GM12878 (cell line): ENCODE measurements at regions not wholly inside any gene's neighbourhood (a gene's known extent, or its start where the extent isn't known, plus 50 kb on each side); places are given as distances from the start of the nearest gene placed in this dataset.

Experiments
- BACH1 ChIP-seq: fragments of 450-650 bp; IDR thresholded peaks from 2 replicates; pipeline ENCODE4 v1.6.1; 2017; ENCODE audit warnings: mild to moderate bottlenecking, borderline replicate concordance
- EP300 ChIP-seq, 2 experiments: fragments of 150-350 bp in 1 of 2; IDR thresholded peaks; 2 replicates each; pipeline ENCODE4 v1.6.1; 2011 to 2012; ENCODE audit warnings: low read depth in 2 of 2, low read length in 2 of 2, borderline replicate concordance in 1 of 2, improper control_type of control experiment in 1 of 2, inconsistent platforms in 1 of 2; ENCODE audit not compliant: control insufficient read depth in 1 of 2

- TF ChIP-seq BACH1 (no peak), EP300 (IDR thresholded peaks at IDR 0.05; ENCODE audit: borderline replicate concordance in 1 of 2, control insufficient read depth in 1 of 2, low read depth in 2 of 2, low read length in 2 of 2) (no peak)
Measured at GRCh38 chr4:175190654-175191053, 272.5 kb downstream of the ADAM29 start.
